Keratinocyte (primary cell): ENCODE measurements at regions not wholly inside any gene's neighbourhood (a gene's known extent, or its start where the extent isn't known, plus 50 kb on each side); places are given as distances from the start of the nearest gene placed in this dataset.

Source experiments
- DNase-seq: peaks from one replicate; pipeline ENCODE4 v3.0.0-alpha.2; 2011; ENCODE audit warnings: low read depth, missing footprints, low spot score
- FAIRE-seq: peaks from 2 replicates; lab custom pipeline; 2011; peaks lifted over from hg19 to GRCh38; lab: Jason Lieb, UNC
- H2AFZ ChIP-seq: 2 replicates; pipeline ENCODE4 v1.6.0; 2012; ENCODE audit warnings: low read length, control low read depth, inconsistent platforms; ENCODE audit not compliant: control insufficient read depth
- H3K27ac ChIP-seq: 2 replicates; pipeline ENCODE4 v1.5.1; 2011; ENCODE audit warnings: low read length; ENCODE audit not compliant: control insufficient read depth, insufficient read depth
- H3K27me3 ChIP-seq: 3 replicates; pipeline ENCODE4 v1.6.0; 2011; ENCODE audit warnings: low read length; ENCODE audit not compliant: control insufficient read depth, insufficient read depth; ENCODE audit errors: extremely low read depth
- H3K36me3 ChIP-seq, 2 experiments: 2 replicates in 1 of 2; 3 replicates in 1 of 2; pipeline ENCODE4 v1.5.1; 2011; ENCODE audit warnings: low read length in 2 of 2, mild to moderate bottlenecking in 1 of 2; ENCODE audit not compliant: control insufficient read depth in 2 of 2, insufficient read depth in 2 of 2; ENCODE audit errors: extremely low read depth in 1 of 2
- H3K4me1 ChIP-seq: 3 replicates; pipeline ENCODE4 v1.5.1; 2011; ENCODE audit warnings: low read length; ENCODE audit not compliant: control insufficient read depth, insufficient read depth; ENCODE audit errors: extremely low read depth
- H3K4me2 ChIP-seq: 3 replicates; pipeline ENCODE4 v1.6.0; 2011; ENCODE audit warnings: low read depth, low read length; ENCODE audit not compliant: control insufficient read depth, insufficient read depth; ENCODE audit errors: extremely low read depth
- H3K4me3 ChIP-seq, 3 experiments: fragments of 200-600 bp in 1 of 3; sonication (generic) in 1 of 3; 2 replicates in 2 of 3; 3 replicates in 1 of 3; pipeline ENCODE4 v1.5.1; 2011 to 2016; ENCODE audit warnings: low read length in 3 of 3, mild to moderate bottlenecking in 3 of 3, control low read depth in 2 of 3, inconsistent platforms in 1 of 3, low read depth in 1 of 3, mixed read lengths in 1 of 3, mixed run types in 1 of 3, moderate library complexity in 1 of 3; ENCODE audit not compliant: control insufficient read depth in 2 of 3, insufficient read depth in 2 of 3; ENCODE audit errors: extremely low read depth in 1 of 3
- H3K79me2 ChIP-seq: 2 replicates; pipeline ENCODE4 v1.6.0; 2012; ENCODE audit warnings: low read length; ENCODE audit not compliant: control insufficient read depth, insufficient read depth
- H3K9ac ChIP-seq: 3 replicates; pipeline ENCODE4 v1.6.0; 2011; ENCODE audit warnings: low read length; ENCODE audit not compliant: control insufficient read depth, insufficient read depth; ENCODE audit errors: extremely low read depth
- H3K9me1 ChIP-seq: 3 replicates; pipeline ENCODE4 v1.6.0; 2011; ENCODE audit warnings: low read length; ENCODE audit not compliant: control insufficient read depth, insufficient read depth; ENCODE audit errors: extremely low read depth
- H3K9me3 ChIP-seq: 2 replicates; pipeline ENCODE4 v1.5.1; 2012; ENCODE audit warnings: low read depth, low read length; ENCODE audit not compliant: control insufficient read depth
- H4K20me1 ChIP-seq: 3 replicates; pipeline ENCODE4 v1.6.0; 2011; ENCODE audit warnings: low read length; ENCODE audit not compliant: control insufficient read depth, insufficient read depth; ENCODE audit errors: extremely low read depth
- EZH2 ChIP-seq: IDR thresholded peaks from one replicate; pipeline ENCODE4 v1.6.1; 2012; ENCODE audit warnings: inconsistent platforms, mild to moderate bottlenecking, low read length, moderate library complexity
- dilution Hi-C: fragments of 300-500 bp; cut with MboI; formaldehyde crosslinking; loops from one replicate; pipeline ENCODE4 v1.7.0; 2020; ENCODE audit warnings: low sequenced_read_pairs; ENCODE audit not compliant: extremely low pct_ligation_motif_present
- TF ChIP-seq, protein P1 (sequence below), 3 experiments: IDR thresholded peaks in 1 of 3; conservative IDR thresholded peaks in 1 of 3; optimal IDR thresholded peaks in 1 of 3; 2 replicates in 2 of 3; 3 replicates in 1 of 3; pipeline versions ENCODE3 to v1.5.1; 2011; ENCODE audit warnings: low read length in 3 of 3, mild to moderate bottlenecking in 3 of 3, moderate library complexity in 2 of 3, control low read depth in 1 of 3, inconsistent platforms in 1 of 3; ENCODE audit not compliant: insufficient read depth in 2 of 3; ENCODE audit errors: extremely low read depth in 1 of 3

GRCh38 chrX:3493605-3494004, 147.2 kb upstream of the MXRA5 start:
- Histone ChIP-seq H3K4me2 (no peak overlapping the region), H3K9me1 (no peaks in the 10 kb centered on the region), H3K9me3 (no peaks in the 10 kb centered on the region), H3K27ac (no peak overlapping the region), H3K4me3 (no peak overlapping the region), H3K79me2 (no peaks in the 10 kb centered on the region), H2AFZ (no peak overlapping the region), H3K27me3 (no peaks in the 10 kb centered on the region), H3K4me1 (no peaks in the 10 kb centered on the region), H4K20me1 (no peaks in the 10 kb centered on the region), H3K9ac (no peak overlapping the region), H3K36me3 (no peaks in the 10 kb centered on the region)
- no peak for DNase-seq
- TF ChIP-seq, protein P1, sequence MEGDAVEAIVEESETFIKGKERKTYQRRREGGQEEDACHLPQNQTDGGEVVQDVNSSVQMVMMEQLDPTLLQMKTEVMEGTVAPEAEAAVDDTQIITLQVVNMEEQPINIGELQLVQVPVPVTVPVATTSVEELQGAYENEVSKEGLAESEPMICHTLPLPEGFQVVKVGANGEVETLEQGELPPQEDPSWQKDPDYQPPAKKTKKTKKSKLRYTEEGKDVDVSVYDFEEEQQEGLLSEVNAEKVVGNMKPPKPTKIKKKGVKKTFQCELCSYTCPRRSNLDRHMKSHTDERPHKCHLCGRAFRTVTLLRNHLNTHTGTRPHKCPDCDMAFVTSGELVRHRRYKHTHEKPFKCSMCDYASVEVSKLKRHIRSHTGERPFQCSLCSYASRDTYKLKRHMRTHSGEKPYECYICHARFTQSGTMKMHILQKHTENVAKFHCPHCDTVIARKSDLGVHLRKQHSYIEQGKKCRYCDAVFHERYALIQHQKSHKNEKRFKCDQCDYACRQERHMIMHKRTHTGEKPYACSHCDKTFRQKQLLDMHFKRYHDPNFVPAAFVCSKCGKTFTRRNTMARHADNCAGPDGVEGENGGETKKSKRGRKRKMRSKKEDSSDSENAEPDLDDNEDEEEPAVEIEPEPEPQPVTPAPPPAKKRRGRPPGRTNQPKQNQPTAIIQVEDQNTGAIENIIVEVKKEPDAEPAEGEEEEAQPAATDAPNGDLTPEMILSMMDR (optimal IDR thresholded peaks at IDR 0.05 in 1 of 3, IDR thresholded peaks at IDR 0.05 in 1 of 3, conservative IDR thresholded peaks at IDR 0.05 in 1 of 3; ENCODE audit: extremely low read depth in 1 of 3, insufficient read depth in 2 of 3, low read length in 3 of 3): no peak
- no peak for TF ChIP-seq EZH2
- FAIRE-seq: no peak
- dilution Hi-C loops: no loop called here

GRCh38 chrX:3485727-3486126, 139.3 kb upstream of the MXRA5 start:
- no peaks in the 10 kb centered on the region for H3K27me3 ChIP-seq
- DNase-seq (no peak), FAIRE-seq (no peak)
- dilution Hi-C loops: no loop called here
- H3K4me2 ChIP-seq: no peak overlapping the region
- no peaks in the 10 kb centered on the region for H3K9me1 ChIP-seq
- no peaks in the 10 kb centered on the region for H3K9me3 ChIP-seq
- H3K79me2 ChIP-seq: no peaks in the 10 kb centered on the region
- no peak overlapping the region for H3K27ac ChIP-seq
- TF ChIP-seq, protein P1 (optimal IDR thresholded peaks at IDR 0.05 in 1 of 3, IDR thresholded peaks at IDR 0.05 in 1 of 3, conservative IDR thresholded peaks at IDR 0.05 in 1 of 3; ENCODE audit: extremely low read depth in 1 of 3, insufficient read depth in 2 of 3, low read length in 3 of 3): no peak
- TF ChIP-seq EZH2: no peak
- no peak overlapping the region for H3K9ac ChIP-seq
- no peaks in the 10 kb centered on the region for H3K36me3 ChIP-seq
- no peak overlapping the region for H3K4me3 ChIP-seq
- no peaks in the 10 kb centered on the region for H4K20me1 ChIP-seq
- H3K4me1 ChIP-seq: no peaks in the 10 kb centered on the region
- H2AFZ ChIP-seq: no peak overlapping the region
